Right cardiac atrium (tissue), 5 donors: ENCODE measurements at regions not wholly inside any gene's neighbourhood (a gene's known extent, or its start where the extent isn't known, plus 50 kb on each side); places are given as distances from the start of the nearest gene placed in this dataset.
"Not testable (repeated sequence)": the region's sequence is repeated elsewhere in the genome, so short reads cannot be mapped to it uniquely, and the experiment has no call there.

Source experiments
- ATAC-seq, 2 donors: fragments of 200-7000 bp; cut with Tn5 transposase; one replicate each; pipeline versions ENCODE4 v1.8.0 to v1.9.1; 2020; ENCODE audit warnings: moderate library complexity in 2 of 2, mild to moderate bottlenecking in 1 of 2
- DNase-seq, 3 donors: peaks; one replicate each; pipeline ENCODE4 v3.0.0-alpha.2; 2020
- H3K27ac ChIP-seq: one replicate; pipeline ENCODE4 v1.5.1; 2013; ENCODE audit warnings: mild to moderate bottlenecking, low read length, control low read depth, moderate library complexity
- H3K27me3 ChIP-seq: one replicate; pipeline ENCODE4 v1.6.1; 2013; ENCODE audit not compliant: control insufficient read depth, insufficient read depth
- H3K4me1 ChIP-seq: one replicate; pipeline ENCODE4 v1.6.1; 2013; ENCODE audit warnings: low read length; ENCODE audit not compliant: control insufficient read depth, insufficient read depth
- H3K4me3 ChIP-seq: one replicate; pipeline ENCODE4 v1.5.1; 2013; ENCODE audit warnings: low read length, control low read depth
- H3K9me3 ChIP-seq: one replicate; pipeline ENCODE4 v1.6.1; 2013; ENCODE audit warnings: low read length; ENCODE audit not compliant: control insufficient read depth
- WGBS: extraction: QIAGEN DNeasy Blood & Tissue Kit; methylation state at CpG from one replicate; pipeline ENCODE4 v1.1.7; 2013; 5-methylcytosine and 5-hydroxymethylcytosine counted together
- intact Hi-C, 4 donors: fragments of 100-400 bp; cut with DNase I; formaldehyde crosslinking; loops; one replicate each; pipeline versions ENCODE4 v1.11.0 to v1.14.0; 2022 to 2023
- donor health status: healthy with polysubstance abuse.
- donor health status: DM: no; HTN: yes; CAD: no.
- donor health status: DM: no; HTN: no; CAD: no.
- donor health status: DM: no; HTN: yes; CAD: no; lungs with severe emphysema.
- donor health status: DM: yes; HTN: yes; CAD: no.

DNA sequence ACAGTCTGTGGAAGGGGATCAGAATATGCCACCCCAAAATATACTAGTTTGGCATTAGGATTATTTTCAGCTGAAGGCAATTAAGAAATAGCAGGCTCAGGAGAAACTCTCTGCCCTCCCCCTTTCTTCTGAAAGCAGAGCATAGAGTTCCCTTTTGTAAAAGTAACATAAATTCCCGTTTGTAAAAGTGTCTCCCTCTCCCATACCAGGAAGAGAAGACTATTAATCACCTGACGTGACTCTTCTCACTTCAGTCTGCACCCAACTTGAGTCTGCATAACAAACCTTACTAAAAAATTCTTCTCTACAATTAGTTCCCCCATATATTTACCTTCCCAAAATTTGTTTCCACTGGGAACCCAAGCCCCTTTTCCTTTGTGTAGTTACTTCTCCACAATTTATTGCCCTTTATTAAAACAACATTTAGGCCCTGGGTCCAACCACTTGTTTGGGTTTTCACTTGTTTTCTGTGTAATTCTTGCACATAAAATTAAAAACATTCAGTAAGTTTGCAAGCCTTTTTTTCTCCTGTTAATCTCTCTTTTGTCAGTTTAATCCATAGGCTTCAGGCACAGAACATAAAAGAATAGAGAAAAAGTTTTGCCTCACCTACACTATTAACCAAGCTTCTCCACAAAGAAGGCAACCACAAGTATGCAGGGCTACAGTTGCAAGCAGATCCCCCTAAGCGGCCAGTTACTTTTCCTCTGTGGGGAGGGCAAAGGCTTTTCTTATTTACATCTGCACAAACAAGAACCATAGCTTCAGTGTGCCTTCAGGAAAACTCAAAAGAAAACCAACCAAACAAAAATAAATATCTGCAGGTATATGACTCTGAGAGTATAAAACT, 73.8 kb upstream of the EPCAM start:
- DNase-seq (no peak), ATAC-seq (no peak)
- no peak overlapping the region for H3K27ac ChIP-seq
- 77% methylated on average over 3 of the region's 3 CpGs for WGBS
- H3K4me3 ChIP-seq = no peak overlapping the region
- H3K27me3 ChIP-seq = no peaks in the 10 kb centered on the region
- H3K4me1 ChIP-seq = no peaks in the 10 kb centered on the region
- intact Hi-C loops = no loop called here
- H3K9me3 ChIP-seq = no peaks in the 10 kb centered on the region

DNA sequence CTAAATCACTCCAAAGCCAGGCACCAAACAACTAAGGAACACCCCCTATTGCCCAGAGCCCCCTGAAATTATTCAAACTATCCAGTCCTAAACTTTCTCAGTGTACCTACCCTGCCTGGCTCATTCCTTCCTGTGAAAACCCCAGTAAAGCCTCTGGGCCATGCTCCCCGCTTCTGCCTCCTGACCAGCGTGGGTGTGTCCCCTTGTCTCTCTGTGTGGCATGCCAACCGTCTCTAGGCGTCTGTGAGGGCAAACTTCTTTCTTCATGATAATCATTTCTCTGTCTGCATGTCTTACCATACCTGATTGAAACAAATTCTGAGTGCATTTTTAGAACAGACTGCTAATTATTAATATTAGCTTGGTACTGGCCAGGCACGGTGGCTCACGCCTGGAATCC, 75.1 kb upstream of the EPCAM start:
- Histone ChIP-seq H3K27ac (no peak overlapping the region), H3K4me3 (no peak overlapping the region), H3K27me3 (no peaks in the 10 kb centered on the region), H3K4me1 (no peaks in the 10 kb centered on the region), H3K9me3 (no peaks in the 10 kb centered on the region)
- ATAC-seq (no peak), DNase-seq (peak in 1 of 3 donors; percentile 59)
- intact Hi-C loops = no loop called here
- WGBS = 86% methylated on average over 6 of the region's 6 CpGs

DNA sequence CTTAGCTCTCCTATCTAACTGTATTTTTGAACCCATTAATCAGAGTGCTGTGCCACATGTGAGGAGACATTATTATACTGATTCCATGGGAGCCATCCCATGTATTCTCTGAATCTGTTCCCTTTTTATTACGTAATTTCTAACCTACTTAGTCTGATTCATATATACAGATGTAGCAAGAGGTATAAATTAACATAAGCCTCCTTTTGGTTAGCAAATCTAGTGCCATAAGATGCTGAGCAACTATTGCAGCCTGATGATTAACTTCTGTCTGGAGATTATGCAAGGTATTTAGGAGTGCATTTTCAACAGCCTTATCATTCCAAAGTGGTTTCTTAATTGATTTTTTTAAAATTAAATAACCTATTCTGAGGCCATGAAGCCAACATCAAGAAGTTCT, 80.2 kb upstream of the EPCAM start:
- ATAC-seq (no peak), DNase-seq (no peak)
- Histone ChIP-seq H3K9me3 (no peaks in the 10 kb centered on the region), H3K4me3 (no peak overlapping the region), H3K27me3 (no peaks in the 10 kb centered on the region), H3K4me1 (no peaks in the 10 kb centered on the region), H3K27ac (no peak overlapping the region)
- 89% methylated on average over 1 of the region's 1 CpG for WGBS
- intact Hi-C loops = no loop called here

DNA sequence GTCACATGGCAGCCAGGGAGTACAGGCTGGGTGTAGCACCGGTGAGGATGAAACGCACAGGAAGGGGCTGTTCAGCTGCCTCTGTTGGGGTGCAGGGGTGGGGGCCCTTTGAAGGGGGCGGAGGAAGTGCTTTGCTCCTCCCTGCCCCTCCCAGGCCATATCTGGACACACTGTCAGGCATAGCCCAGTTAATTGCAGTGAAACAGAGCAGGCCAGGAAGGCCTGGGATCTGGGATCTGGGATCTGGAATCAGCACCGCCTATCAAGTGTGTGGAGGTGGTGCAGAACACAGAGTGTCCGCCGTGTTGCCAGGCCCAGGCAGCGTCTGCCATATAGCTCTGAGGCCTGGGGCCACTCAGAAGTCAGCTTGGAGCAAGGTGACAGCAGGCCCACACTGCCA, 85.5 kb upstream of the EPCAM start:
- no peak for DNase-seq
- Histone ChIP-seq H3K27me3 (no peaks in the 10 kb centered on the region), H3K4me1 (no peaks in the 10 kb centered on the region), H3K4me3 (no peak overlapping the region), H3K9me3 (no peaks in the 10 kb centered on the region), H3K27ac (no peak overlapping the region)
- intact Hi-C loops = no loop called here
- ATAC-seq = no peak
- 78% methylated on average over 7 of the region's 7 CpGs for WGBS

DNA sequence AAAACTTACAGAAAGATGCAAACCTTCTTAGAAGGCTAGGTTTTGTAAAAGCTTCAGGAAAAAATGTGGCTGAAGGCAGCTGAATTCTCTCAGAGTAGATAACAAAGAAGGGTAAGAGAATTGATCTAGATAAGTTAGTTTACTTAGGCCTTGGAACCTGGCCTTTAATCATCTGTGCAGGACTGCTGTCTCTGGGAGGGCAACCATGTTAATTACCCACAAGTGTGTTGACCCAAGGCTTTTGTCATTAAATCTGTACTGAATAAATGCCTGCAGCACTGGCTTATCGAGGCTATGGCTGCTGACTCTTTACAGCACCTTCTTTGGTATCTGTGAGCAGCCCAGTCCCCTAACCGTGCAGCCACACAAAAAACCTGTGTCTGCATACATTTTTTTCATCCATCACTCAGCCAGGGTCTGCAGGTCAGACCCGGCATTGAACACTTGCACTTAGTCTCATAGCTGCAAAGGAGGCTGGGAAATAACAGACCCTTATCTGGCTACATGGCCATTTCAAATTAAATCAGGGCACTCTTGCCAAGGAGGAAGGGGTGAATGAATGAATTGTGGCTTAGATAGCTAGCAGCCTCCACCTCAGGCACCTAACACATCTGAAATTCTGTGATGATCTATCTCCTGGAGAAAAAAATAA, 86.4 kb upstream of the EPCAM start:
- no peak for DNase-seq
- Histone ChIP-seq H3K27me3 (no peaks in the 10 kb centered on the region), H3K4me1 (no peaks in the 10 kb centered on the region), H3K27ac (no peak overlapping the region), H3K9me3 (no peaks in the 10 kb centered on the region), H3K4me3 (no peak overlapping the region)
- 94% methylated on average over 3 of the region's 3 CpGs for WGBS
- ATAC-seq = no peak
- intact Hi-C loops = no loop called here

DNA sequence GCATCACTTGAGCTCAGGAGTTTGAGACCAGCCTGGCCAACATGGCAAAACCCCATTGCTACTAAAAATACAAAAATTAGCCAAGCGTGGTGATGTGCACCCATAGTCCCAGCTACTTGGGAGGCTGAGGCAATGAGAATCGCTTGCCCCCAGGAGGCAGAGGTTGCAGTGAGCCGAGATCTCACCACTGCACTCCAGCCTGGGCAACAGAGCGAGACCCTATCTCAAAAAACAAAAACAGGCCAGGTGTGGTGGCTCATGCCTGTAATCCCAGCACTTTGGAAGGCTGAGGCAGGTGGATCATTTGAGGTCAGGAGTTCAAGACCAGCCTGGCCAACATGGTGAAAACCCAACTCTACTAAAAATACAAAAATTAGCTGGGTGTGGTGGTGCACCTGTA, 89.6 kb upstream of the EPCAM start:
- H3K4me3 ChIP-seq, ATAC-seq, intact Hi-C loops, H3K27ac ChIP-seq, H3K4me1 ChIP-seq, H3K9me3 ChIP-seq, H3K27me3 ChIP-seq, DNase-seq: not testable (repeated sequence)
- 97% methylated on average over 4 of the region's 4 CpGs for WGBS

DNA sequence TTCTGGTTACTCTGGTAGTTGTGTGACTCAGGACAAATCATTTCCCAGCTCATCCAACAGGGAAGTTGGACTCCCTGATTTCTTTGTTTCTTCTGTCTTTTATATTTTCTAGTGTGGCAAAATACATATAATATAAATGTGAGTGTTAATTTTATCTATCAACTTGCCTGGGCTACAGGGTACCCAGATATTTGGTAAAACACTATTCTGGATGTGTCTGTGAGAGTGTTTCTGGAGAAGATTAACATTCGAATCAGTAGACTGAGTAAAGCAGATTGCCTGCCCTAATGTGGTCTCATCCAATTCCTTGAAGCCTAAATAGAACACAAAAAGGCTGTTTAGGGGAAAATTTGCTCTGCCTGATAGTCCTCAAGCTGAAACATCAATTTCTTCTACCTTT, 91.1 kb upstream of the EPCAM start:
- Histone ChIP-seq H3K4me3 (no peak overlapping the region), H3K27me3 (no peaks in the 10 kb centered on the region), H3K27ac (no peak overlapping the region), H3K9me3 (no peaks in the 10 kb centered on the region), H3K4me1 (peaks cover 4% of the 10 kb centered on the region)
- no peak for DNase-seq
- intact Hi-C loops = no loop called here
- WGBS = 98% methylated on average over 1 of the region's 1 CpG
- no peak for ATAC-seq

DNA sequence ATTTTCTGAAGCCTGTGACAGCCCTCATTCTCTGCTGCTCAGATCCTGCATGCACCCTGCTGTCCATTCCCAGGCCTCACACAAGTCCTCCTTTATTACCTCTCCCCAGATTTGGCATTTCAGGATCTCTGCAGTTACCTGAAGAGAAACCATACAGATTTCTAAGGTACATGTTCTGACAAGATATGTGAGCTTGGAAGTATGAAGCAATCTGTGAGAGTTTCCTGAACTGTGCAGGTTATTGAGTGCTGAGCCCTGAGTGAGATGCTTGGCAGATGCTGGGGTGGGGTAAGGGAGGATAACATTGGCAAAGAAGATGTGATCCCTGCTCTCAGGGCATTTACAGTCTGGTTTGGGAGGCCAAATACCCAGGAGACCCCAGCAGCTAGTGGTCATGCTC, 91.9 kb upstream of the EPCAM start:
- intact Hi-C loops = no loop called here
- ATAC-seq = no peak
- Histone ChIP-seq H3K9me3 (no peaks in the 10 kb centered on the region), H3K27ac (no peak overlapping the region), H3K4me3 (no peak overlapping the region), H3K4me1 (peaks cover 4% of the 10 kb centered on the region), H3K27me3 (no peaks in the 10 kb centered on the region)
- no peak for DNase-seq

DNA sequence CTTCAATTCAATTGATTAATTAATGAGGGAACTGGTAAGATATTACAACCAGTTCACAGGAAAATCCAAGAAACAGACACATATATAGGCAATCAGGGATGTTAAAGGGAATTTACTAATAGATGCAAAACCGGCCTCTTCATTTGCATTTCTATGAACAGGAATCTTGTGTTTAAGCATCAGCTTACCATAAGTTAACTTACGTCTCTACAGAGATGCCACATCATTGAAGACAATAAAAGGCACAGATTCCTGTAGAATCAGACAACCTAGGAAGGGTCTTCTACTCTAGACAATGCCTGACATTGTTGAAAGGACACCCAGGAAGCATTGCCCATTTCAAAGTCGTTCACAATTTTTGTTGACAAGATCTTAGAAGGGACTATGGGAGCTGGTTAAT, 93.0 kb upstream of the EPCAM start:
- intact Hi-C loops = no loop called here

DNA sequence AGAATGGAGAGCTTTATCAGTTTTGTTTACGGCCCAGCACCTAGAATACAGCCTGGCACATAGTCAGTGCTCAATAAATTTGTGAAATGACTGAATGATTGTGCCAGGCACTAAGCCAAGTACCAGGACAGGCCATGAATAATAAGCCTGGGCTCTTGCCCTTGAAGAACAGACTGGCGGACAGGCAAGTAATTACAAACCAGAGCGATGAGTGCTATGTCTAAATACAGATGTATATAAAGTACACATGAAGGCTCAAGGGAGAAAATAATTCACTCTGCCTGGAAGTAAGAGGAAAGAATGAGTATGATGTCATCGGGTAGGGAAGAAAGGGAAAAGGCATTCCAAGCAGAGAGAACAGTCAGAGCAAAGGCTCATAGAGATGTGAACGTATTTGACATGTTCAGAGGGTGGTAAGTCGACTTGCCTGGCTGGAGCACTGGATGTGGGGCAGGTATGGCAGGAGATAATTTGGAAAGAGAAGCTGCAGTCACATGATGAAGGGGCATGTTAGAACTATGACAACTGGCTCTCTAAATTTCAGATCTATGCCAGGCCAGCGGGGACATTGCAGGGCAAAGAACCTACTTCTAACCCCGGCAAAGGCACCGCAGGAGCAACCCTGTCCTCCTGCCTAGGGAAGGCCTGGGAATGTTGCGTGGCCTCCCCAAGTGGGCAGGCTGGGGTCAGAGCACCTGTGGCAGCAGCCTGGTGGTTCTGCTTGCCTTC, 94.9 kb upstream of the EPCAM start:
- Histone ChIP-seq H3K27ac (peak overlapping the region; percentile 92), H3K4me1 (peaks cover 10% of the 10 kb centered on the region), H3K27me3 (no peaks in the 10 kb centered on the region), H3K9me3 (no peaks in the 10 kb centered on the region), H3K4me3 (no peak overlapping the region)
- 74% methylated on average over 10 of the region's 10 CpGs for WGBS
- ATAC-seq = no peak
- intact Hi-C loops = loop anchor here in 2 of 4 donors (5.0 kb wide), 2 partner anchors 38 to 292 kb away; no protein-coding TSS in a partner anchor
- no peak for DNase-seq

More for the DNA sequence above, 93.0 kb upstream of the EPCAM start:
- Histone ChIP-seq H3K4me1 (peaks cover 4% of the 10 kb centered on the region), H3K4me3 (no peak overlapping the region), H3K27ac (no peak overlapping the region), H3K9me3 (no peaks in the 10 kb centered on the region), H3K27me3 (no peaks in the 10 kb centered on the region)
- ATAC-seq (no peak), DNase-seq (no peak)
- WGBS = 82% methylated on average over 3 of the region's 3 CpGs
